Adrenal gland (tissue), 5 donors: ENCODE measurements at regions not wholly inside any gene's neighbourhood (a gene's known extent, or its start where the extent isn't known, plus 50 kb on each side); places are given as distances from the start of the nearest gene placed in this dataset.

Experiments used
- CTCF ChIP-seq, 6 experiments: fragments of 450-650 bp in 4 of 6; fragments of 200-600 bp in 2 of 6; sonication (generic) in 1 of 6; IDR thresholded peaks; 1 replicate in 5 of 6; 2 replicates in 1 of 6; pipeline versions ENCODE4 v1.5.1 to v1.8.0; 2016 to 2021; ENCODE audit warnings: antibody characterized with exemption in 6 of 6, mild to moderate bottlenecking in 2 of 6, moderate library complexity in 1 of 6
- POLR2A ChIP-seq, 2 donors: fragments of 450-650 bp; IDR thresholded peaks; one replicate each; pipeline ENCODE4 v1.6.1; 2017; ENCODE audit warnings: antibody characterized with exemption in 2 of 2, mild to moderate bottlenecking in 2 of 2, moderate library complexity in 1 of 2
- donor health status: DM: no; HTN: no; CAD: no.

DNA sequence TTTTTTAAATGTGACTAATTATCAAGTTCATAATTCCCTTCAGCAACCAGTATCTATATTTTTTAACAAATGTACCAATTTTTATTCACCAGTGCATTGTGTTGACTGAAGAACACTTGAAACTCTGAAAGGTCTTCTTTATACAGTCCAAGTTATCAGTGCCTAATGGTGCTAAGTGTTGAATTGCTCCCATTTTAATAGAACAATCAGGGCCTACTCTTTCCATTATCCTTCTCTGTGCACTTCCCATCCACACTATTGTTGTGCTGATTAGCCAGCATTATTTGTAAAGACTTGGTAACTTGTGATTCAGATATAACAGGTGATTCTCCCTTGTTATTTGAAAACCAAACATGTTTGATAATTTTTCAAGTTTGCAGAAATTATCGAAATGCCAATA is 1209.7 kb upstream of the MAP3K7 start:
- TF ChIP-seq CTCF (IDR thresholded peaks at IDR 0.05): no peak
- no peak for TF ChIP-seq POLR2A (IDR thresholded peaks at IDR 0.05)
